HG03095 (cell line): ENCODE measurements at regions not wholly inside any gene's neighbourhood (a gene's known extent, or its start where the extent isn't known, plus 50 kb on each side); places are given as distances from the start of the nearest gene placed in this dataset.
A peak's percentile ranks its signal among the peaks of the same experiment; 100 is the strongest.
"Not testable (repeated sequence)": the region's sequence is repeated elsewhere in the genome, so short reads cannot be mapped to it uniquely, and the experiment has no call there.

Experiments used
- ATAC-seq: cut with Tn5 transposase; IDR thresholded peaks from one replicate; pipeline ENCODE4 v1.9.1; 2021; ENCODE audit warnings: moderate library complexity; ENCODE audit not compliant: unreplicated experiment

DNA sequence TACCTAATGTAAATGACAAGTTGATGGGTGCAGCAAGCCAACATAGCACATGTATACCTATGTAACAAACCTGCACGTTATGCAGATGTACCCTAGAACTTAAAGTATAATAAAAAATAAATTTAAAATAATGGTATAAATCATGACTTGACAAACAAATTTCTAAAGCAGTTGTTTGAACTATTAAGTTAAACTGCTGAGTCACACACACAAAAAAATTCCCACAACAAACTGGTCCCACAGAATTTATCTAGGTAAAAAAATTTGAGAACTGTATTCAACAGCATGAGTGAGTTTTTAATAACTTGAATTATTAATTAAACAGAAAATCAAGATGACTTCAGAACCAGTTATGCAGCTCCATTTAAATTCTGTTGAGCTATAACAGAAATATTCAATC is 186.0 kb upstream of the SOX6 start:
- ATAC-seq: no peak

DNA sequence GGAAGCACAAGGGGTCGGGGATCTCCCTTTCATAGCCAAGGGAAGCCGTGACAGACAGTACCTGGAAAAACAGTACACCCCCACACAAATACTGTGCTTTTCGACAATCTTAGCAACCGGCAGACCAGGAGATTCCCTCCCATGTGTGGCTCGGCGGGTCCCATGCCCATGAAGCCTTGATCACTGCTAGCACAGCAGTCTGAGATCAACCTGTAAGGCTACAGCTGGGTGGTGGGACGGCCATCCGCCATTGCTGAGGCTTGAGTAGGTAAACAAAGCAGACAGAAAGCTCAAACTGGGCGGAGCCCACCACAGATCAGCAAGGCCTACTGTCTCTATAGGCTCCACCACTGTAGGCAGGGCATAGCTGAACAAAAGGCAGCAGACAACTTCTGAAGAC is 180.2 kb upstream of the SOX6 start:
- no peak for ATAC-seq

DNA sequence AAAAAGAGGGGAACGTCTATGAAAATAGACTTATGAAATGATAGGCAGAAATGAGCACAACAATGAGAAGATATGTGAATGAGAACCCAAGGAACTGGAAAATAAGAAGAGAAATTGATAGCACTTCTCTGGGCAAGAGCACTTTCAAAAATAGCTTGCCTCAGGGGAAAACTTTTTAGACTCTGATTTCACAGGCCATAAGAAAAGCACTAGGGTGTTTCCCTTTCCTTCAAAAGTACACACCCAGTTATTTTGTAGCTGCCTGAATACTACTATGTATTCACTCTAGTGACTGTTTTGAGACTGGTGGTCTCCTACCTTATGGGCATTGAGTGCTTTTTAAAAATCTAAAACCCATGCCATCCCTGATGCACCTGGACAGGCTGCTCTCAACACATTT is 172.3 kb upstream of the SOX6 start:
- ATAC-seq: no peak

DNA sequence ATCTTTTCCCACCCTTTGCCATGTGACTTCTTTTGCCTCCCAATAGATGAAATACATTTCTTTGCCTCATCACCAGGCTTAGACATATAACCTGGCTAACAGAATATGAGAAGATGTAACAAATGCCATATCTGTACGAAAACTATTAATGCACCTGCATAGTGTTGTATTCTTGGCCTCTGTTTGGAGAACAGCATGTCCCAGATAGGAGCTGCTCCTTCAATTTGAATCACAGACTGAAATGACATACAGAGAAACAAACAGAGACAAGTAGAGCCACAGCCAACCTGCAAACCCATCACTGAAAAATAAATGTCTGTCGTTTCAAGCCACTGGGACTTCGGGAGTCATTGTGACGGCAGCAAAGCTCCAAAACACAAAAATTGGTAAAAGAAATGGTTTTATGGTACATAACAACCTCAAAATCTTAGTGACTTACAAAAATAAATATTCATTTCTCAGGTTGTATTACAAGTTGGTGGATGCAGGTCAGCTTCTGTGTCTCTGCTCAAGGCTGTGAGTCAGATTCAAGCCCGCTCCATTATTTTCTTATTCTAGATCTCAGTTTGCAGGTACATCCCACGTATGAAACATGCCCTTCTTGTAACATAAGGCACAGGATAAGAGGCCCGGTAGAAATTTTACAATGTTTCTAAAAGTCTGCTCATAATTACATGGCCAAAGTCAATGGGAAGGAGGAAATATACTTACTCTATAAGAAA is 171.3 kb upstream of the SOX6 start:
- ATAC-seq: no peak

DNA sequence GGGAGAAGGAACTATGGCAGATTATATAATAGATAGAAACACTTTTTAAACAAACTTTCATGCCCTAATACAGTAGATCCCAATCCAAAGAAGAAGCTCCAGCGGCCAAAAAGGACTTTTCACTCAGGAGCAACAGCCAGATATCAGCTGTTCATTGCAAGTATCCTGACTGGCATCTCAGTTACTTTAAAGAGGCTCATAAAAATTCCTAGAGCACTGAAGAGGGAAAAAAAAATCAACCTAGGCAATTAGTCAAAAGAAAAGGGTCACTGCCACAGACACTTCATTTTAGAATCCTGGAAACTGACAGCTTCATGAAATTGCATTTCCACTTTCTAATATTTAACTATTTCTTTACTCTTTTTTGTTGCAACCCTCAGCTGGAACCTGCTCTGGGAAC is 170.6 kb upstream of the SOX6 start:
- no peak for ATAC-seq

DNA sequence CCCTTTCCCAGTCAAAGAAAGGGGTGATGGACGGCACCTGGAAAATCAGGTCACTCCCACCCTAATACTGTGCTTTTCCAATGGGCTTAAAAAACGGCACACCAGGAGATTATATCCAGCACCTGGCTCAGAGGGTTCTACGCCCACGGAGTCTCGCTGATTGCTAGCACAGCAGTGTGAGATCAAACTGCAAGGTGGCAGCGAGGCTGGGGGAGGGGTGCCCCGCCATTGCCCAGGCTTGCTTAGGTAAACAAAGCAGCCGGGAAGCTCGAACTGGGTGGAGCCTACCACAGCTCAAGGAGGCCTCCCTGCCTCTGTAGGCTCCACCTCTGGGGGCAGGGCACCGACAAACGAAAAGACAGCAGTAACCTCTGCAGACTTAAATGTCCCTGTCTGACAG is 164.4 kb upstream of the SOX6 start:
- not testable (repeated sequence) for ATAC-seq

DNA sequence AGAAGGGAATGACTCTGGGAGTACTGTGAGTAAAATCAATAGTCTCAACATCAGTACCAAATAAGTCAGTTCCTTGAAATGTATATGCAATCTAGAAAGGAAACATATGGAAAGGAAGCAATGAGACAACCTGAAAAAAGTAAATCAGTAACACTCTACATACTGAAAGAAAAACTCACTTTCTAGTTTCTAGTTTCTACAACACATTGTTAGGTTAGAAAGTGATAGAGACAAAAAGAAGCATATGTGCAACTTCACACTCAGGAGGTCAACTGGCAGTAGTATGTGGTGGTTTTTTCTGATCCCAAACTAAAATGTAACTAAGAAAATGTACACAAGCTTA is 156.5 kb upstream of the SOX6 start:
- peak; percentile 98 for ATAC-seq

DNA sequence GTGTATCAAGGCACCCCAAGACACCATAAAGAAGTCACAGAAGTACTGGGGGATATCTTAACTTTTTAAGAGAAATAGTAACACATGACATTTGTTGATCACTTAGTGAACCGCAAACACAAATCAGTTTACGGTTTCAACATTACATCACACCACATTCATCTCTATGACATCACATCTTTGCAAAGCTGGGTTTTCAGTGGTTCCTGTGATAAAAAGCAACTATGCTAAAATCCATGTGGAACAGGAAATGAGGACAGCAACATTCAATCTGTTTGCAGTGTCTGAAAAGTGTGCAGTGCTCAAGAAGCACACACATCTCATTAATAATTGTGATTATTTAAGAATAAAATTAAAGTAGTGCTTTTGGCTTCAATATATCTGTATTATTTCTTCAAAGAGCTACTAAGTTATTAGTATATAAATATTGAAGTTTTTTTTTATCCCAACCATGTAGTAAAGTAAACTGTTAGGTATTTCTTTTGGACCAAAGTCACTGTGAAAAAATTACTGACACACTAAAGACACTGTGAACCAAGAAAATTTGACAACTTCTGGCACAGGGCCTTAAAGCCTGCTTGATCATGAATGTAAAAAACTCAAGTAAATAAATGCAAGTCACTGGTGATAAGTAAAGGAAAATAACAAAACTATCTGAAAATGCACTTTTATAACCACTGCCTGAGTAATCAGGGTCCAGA is 156.0 kb upstream of the SOX6 start:
- no peak for ATAC-seq

DNA sequence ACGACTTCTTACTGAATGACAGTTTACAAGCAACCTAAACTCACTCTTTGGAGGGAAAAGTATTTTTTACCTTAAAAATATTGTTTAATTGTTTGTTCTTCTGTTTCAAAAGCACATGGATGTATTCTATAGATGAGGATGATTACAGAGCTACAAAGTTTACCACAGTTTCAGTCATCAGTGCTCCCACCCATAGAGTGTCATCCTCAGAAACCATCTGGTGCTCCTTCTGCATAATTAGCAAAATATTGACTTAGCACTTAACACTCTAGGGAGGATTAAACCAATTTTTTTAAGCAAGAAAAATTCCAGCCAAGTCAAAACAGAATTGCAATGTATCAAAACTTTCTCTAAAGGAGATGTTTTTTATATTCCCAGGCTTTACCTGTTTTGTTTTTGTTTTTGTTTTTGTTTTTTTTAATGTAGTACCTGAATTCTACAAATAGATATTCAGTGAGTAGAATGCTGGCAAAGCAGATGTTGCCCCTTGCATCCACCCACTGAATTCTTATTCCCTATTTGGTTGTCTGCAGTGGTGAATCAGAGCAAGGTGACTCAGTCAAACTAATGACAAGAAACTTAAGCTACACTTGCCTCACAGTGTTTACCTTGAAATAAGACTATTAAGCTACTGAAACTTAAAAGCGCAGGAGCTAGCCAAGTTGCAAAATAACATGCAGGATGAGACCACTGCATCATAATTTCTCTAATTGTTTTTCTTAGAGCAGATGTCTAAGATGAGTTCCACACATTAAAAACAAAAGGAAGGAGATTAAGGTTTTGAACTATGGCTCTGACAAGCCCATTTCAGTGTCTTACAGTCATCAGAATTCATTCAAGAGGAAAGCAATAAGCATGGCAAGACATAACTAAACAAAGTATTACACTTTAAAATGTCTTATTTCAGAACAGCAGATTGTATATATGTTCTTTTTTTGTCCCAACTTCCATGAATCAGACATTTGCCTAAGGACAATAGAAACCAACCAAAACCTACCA is 155.1 kb upstream of the SOX6 start:
- no peak for ATAC-seq

DNA sequence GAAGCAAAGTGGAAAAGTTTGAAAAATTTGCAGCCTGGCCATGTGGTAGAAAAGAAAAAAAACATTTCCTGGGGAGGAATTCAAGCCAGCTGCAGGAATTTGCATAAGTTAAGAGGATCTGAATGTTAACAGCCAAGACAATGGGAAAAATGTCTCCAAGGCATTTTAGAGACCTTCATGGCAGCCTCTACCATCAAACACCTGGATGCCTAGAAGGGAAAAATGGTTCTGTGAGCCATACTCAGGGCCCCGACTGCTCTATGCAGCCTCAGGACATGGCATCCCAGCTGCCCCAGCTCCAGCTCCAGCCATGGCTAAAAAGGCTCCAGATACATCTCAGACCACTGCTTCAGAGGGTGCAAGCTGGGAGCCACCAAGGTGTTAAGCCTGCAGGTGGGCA is 149.1 kb upstream of the SOX6 start:
- ATAC-seq: no peak

DNA sequence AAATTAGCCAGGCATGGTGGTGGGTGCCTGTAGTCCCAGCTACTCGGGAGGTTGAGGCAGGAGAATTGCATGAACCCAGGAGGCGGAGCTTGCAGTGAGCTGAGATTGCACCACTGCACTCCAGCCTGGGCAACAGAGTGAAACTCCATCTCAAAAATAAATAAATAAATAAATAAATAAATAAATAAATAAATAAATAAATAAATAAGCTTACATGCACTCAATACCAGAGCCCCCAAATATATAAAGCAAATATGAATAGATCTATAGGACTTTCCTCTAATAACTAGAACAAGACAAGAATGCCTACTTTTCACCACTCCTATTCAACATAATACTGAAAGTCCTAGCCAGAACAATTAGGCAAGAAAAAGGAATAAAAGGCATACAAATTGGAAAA is 147.5 kb upstream of the SOX6 start:
- ATAC-seq: not testable (repeated sequence)

DNA sequence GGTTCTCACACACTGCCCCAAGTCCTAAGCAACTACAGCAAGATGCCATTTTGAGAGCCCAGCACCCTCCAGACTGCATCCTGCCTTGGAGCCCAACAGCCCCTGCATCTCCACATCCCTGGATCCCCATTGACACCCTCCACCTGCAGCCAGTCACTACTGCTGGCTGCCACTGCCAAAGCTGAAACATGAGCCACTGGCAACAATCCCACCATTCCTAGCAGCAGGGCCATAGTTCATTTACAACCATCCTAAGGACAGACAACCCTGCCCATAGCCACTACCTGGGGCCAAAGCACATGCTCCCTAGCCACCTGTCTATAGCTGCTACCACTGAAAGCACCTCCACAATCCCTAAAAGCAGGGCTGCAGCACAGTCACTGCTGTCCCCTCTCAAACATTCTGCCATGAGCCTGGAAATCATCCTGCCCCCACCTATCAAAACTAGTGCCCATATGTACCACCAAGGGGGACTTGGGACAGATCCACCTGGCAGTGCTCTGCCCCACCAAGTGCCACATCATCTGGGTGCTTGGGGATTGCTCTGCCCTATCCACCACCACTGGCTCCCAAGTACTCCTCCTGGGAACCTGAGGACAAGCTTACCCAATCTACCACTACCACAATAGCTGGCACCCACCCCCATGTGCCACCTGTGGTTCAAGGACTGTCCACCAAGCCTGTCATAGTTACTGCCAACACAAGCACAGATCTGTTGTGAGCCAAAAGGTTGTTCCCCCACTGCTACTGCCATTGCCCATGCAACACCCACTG is 138.8 kb upstream of the SOX6 start:
- ATAC-seq: no peak

DNA sequence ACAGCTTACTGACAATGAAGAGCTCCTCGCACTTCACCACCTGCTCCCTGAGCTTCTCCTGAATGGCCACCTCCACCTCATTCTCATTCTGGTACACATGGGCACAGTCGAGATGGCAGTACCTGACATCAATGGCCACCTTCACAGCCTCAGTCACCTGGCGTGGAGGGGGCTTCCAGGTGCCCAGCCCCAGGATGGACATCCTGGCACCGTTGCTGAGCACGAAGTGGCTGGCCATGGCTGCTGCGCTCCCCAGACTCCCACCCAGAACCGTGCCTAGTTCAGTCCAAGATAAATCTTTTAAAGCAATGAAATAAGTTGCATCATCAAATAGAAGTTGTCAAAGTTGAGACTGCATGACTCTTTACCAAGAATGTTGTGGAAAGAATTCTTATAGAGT is 128.1 kb upstream of the SOX6 start:
- ATAC-seq: no peak

DNA sequence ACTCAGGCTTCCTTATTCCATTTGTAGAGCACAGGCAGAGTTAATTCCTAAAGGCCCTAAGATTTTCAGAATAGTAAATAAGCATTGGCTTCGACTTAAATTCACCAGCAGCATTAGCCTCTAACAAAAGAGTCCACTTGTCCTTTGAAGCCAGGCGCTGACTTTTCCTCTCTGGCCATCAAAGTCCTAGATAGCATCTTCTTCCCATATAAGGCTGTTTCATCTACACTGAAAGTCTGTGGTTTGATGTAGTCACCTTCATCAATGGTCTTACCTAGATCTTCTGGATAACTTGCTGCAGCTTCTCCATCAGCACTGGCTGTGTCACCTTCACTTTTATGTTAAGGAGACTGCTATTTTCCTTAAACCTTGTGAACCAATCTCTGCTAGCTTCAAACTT is 118.3 kb upstream of the SOX6 start:
- no peak for ATAC-seq

DNA sequence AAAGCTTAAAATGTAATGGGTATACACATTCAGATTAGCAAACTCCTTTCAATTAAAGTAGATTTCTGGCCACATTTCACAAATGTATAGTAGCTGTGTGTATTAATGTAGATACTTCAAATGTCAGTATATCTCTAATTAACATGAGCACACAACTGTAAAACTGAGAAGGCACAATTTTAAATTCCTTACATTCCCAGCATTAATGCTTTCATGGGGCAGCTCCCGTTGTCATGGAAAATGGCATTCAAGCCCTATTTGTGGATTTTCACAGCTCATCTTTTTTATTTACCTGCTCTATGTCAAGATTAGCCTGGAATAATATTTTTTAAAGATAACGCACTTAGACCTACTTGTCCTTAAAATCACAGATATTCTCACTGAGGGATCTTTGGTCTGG is 113.6 kb upstream of the SOX6 start:
- ATAC-seq: no peak

DNA sequence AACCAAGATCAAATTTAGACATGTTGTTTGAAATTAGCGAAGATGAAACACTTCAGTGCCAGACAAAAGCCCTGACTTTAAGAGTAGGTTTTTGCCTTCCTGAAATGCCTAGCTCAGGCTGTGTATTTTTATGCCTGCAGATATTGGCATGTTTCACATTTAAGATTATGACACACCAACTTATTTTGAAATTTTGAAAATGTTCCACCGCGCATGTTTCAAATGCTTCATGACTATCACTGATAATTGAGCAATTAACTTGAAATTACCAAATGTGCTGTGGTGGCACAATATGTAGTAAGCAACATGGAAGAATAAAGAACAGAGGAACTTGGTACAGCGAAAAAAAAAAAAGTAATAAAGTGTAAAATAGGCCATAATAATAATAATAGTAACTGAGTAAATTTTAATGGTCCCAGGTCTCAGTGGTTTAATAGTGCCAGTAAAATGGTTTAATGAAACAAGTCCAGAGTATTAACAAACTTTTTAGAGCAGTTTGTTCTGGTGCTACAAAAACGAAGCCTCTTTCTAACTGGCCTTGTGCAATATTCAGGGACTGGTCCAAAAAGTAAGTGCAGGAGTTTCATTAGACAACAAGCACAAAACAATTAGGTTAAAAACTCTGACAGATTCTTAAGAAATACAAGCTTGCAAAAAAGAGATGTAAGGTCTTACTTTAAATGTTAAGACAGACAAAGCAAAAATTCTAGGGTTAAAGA is 112.5 kb upstream of the SOX6 start:
- no peak for ATAC-seq

DNA sequence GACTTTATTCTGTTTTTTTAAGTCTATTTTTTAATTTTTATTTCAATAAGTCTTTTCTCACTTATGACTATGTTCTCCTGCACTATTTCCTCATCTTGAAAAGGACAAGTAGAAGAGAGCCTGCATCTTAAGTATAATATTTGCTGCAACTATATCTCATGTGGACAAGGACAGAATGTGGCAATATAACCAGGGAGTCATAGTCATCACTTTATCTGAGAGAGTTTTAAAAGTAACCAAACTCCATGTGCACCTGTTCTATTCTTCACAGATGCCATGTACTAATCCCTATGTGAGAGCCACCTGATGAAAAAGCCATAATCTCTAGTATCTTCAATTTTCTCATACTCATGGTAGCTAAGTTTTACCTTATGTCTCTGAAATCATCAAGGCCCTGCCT is 104.2 kb upstream of the SOX6 start:
- ATAC-seq: no peak

DNA sequence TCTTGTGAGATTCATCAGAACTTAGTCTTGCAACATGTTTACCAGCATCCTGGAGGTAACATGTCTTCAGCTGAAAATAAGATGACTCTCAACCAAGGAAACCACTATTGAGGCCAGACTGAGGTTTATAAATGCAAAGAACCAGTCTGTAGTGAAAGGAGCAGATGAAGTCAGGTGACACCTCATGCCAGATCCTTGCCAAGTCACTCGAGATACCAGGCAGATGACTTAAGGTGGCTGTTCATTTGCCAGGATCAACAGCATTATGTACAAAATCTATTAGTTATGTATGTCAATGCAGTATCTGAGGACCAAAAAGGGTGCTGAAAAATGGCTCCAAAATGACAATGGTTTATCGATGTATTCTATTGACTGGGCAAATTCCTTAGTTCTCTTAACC is 100.0 kb upstream of the SOX6 start:
- no peak for ATAC-seq

DNA sequence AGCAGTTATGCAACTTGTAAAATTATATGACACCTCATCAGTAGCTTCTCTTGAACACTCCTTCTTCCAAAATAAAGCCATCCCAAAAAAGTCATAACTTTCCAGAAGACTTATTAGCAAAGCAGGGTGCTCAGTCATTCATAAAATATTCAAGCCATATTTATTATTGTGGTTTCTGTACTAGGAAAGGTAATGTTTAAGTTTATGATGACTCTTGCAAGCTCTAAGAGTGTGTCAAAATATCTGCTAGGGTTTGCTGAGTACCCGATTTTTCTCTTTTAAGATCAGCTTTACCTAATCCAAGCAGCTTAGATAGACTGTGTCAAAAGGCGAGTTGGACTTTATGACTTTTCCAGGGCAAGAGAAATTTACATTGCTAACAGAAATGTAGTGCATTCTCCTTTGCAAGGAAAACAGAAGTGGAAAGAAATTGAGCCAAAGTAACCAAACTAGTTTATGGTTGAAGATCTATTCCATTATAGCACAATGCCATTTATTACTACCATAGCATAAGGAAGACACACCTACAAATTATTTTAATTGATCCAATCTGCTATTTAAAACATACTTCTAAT is 98.0 kb upstream of the SOX6 start:
- no peak for ATAC-seq

DNA sequence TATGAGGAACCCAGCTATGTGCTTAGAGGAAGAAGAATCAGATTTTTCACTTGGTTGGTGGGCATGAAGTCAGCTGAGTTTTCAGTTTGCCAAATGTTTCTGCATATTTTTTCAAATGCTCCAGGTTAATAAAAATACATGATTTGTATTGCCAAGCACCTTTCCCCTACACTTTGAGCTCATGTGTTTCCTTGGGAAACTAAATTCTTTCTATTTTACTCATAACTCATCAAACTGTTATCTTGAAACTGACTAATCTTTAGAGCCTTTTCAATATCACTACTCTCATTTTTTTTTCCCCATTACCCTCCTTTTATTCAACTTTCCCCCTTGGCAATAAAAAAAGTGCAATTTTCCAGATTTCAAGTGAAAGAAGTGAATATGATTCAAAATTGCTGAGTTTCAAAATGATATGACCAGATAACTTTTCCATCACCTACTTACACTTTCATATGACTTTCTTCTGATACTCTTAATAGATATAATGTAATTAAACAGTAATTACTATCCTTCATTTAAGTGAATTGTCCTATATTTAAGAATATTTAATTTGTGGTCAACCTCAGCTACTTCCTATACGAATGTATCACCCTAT is 91.9 kb upstream of the SOX6 start:
- no peak for ATAC-seq
